ENCODE measurements at regions not wholly inside any gene's neighbourhood (a gene's known extent, or its start where the extent isn't known, plus 50 kb on each side); places are given as distances from the start of the nearest gene placed in this dataset.
"Not testable (repeated sequence)": the region's sequence is repeated elsewhere in the genome, so short reads cannot be mapped to it uniquely, and the experiment has no call there.

DNA sequence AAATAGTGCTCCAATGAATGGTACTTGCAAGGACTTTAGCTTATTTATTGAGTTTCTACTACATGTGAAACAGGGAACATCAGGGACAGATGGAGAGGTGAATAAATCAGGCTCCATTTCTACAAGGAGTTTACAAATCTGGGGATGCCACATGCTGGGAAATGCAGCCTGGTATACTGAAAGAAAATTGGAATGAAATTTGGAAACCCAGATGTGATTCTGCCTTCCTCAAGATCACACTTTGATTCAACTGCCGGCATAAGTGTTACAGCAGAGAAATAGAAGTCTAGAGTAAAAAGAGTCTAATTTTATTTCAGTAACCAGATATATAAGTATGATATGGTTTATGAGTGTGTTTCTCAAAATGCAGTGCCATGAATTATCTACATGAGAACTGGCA, 1408.4 kb upstream of the C9orf72 start:
- no peak overlapping the region for H3K27ac Mint-ChIP-seq
- intact Hi-C loops (cut with micrococcal nuclease), result no loop called here

DNA sequence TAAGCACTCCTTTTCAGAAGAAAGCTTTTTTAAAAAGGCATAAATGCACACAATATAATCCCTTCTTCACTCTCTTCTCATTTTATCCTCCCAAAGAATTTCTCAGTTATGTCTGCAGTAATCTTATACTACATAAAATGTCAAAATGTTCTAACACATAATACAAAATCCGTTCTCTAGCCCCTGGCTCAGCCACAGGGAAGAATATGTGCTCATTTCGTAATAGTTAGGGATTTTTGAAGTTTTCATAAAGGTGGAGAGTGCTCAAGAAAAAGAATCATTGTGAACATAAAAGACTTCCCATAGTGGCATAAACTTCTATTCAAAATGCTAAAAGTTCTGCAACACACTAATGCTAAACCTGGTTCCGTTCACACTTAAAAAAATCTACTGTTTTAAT, 1410.7 kb upstream of the C9orf72 start:
- Mint-ChIP-seq H3K9me3 (no peaks in the 10 kb centered on the region), H3K4me1 (ENCODE audit: low read depth) (no peaks in the 10 kb centered on the region), H3K27me3 (no peaks in the 10 kb centered on the region), H3K27ac (no peak overlapping the region), H3K4me3 (no peak overlapping the region), H3K36me3 (ENCODE audit: low read depth) (no peaks in the 10 kb centered on the region)
- DNase-seq (no peak), ATAC-seq (no peak)
- TF ChIP-seq, protein P1, sequence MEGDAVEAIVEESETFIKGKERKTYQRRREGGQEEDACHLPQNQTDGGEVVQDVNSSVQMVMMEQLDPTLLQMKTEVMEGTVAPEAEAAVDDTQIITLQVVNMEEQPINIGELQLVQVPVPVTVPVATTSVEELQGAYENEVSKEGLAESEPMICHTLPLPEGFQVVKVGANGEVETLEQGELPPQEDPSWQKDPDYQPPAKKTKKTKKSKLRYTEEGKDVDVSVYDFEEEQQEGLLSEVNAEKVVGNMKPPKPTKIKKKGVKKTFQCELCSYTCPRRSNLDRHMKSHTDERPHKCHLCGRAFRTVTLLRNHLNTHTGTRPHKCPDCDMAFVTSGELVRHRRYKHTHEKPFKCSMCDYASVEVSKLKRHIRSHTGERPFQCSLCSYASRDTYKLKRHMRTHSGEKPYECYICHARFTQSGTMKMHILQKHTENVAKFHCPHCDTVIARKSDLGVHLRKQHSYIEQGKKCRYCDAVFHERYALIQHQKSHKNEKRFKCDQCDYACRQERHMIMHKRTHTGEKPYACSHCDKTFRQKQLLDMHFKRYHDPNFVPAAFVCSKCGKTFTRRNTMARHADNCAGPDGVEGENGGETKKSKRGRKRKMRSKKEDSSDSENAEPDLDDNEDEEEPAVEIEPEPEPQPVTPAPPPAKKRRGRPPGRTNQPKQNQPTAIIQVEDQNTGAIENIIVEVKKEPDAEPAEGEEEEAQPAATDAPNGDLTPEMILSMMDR (IDR thresholded peaks at IDR 0.05), result no peak
- ChIA-PET CTCF (no interaction called here), POLR2A (no interaction called here)
- intact Hi-C loops (cut with micrococcal nuclease), result no loop called here

More for the DNA sequence above, 1408.4 kb upstream of the C9orf72 start:
- no peaks in the 10 kb centered on the region for H3K9me3 Mint-ChIP-seq
- H3K27me3 Mint-ChIP-seq, result no peaks in the 10 kb centered on the region
- H3K4me3 Mint-ChIP-seq, result no peak overlapping the region
- ATAC-seq (no peak), DNase-seq (no peak)
- TF ChIP-seq, protein P1 (IDR thresholded peaks at IDR 0.05), result no peak
- ChIA-PET CTCF (no interaction called here), POLR2A (no interaction called here)
- no peaks in the 10 kb centered on the region for H3K36me3 Mint-ChIP-seq (ENCODE audit: low read depth)
- no peaks in the 10 kb centered on the region for H3K4me1 Mint-ChIP-seq (ENCODE audit: low read depth)

DNA sequence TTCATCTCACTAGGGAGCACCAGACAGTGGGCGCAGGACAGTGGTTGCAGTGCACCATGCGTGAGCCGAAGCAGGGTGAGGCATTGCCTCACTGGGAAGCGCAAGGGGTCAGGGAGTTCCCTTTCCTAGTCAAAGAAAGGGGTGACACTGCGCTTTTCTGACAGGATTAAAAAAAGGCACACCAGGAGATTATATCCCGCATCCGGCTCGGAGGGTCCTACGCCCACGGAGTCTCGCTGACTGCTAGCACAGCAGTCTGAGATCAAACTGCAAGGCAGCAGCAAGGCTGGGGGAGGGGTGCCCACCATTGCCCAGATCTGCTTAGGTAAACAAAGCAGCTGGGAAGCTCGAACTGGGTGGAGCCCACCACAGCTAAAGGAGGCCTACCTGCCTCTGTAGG, 1416.7 kb upstream of the C9orf72 start:
- POLR2A ChIA-PET; H3K27ac Mint-ChIP-seq; H3K27me3 Mint-ChIP-seq; DNase-seq; CTCF ChIA-PET; H3K36me3 Mint-ChIP-seq (ENCODE audit: low read depth); ATAC-seq; H3K9me3 Mint-ChIP-seq; intact Hi-C loops (cut with micrococcal nuclease); H3K4me1 Mint-ChIP-seq (ENCODE audit: low read depth); H3K4me3 Mint-ChIP-seq: not testable (repeated sequence)

DNA sequence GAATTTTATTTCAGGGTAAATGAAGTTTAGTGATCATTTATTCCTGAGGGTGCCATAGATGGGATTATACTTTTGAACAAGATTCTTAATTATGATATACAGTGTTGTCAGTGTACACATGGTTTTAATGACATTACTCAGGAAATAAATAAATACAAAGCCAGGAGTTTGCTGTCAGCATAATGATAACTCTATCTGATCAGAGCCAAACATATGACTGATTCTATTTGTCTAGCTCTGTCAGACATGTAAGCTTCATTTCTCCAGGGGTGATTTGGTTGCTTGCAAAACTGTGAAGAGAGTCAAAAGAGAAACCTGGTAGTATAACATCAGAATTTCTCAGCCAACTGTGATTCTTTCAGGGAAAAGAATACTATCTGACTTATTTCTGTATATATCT, 1425.8 kb upstream of the C9orf72 start:
- H3K4me3 Mint-ChIP-seq, result no peak overlapping the region
- CTCF ChIA-PET, result no interaction called here
- no peak overlapping the region for H3K27ac Mint-ChIP-seq
- H3K27me3 Mint-ChIP-seq, result no peaks in the 10 kb centered on the region
- H3K9me3 Mint-ChIP-seq, result peaks cover 4% of the 10 kb centered on the region
- ATAC-seq, result no peak
- intact Hi-C loops (cut with micrococcal nuclease), result no loop called here
- no peak for DNase-seq
- H3K4me1 Mint-ChIP-seq (ENCODE audit: low read depth), result no peaks in the 10 kb centered on the region
- TF ChIP-seq, protein P1 (IDR thresholded peaks at IDR 0.05), result no peak
- H3K36me3 Mint-ChIP-seq (ENCODE audit: low read depth), result no peaks in the 10 kb centered on the region
- POLR2A ChIA-PET, result no interaction called here

DNA sequence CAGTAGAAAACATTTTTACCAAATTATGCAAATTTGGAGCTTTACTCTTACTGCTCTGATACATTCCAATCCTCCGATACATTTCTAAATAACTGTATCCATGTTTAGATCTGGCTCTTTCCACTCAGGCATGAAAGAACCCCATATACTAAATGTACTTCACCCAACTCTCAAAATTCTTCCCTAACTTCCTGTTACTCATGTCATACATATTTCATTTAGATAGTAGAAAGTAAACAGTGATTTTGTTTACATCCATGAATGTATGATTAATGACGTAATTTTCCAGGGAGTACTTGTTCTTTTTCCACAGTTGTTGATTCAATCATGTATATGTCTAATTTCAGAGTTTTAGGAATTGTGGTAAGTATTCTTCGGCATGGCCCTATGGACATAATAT, 1426.5 kb upstream of the C9orf72 start:
- Mint-ChIP-seq H3K4me3 (no peak overlapping the region), H3K27ac (no peak overlapping the region), H3K36me3 (ENCODE audit: low read depth) (no peaks in the 10 kb centered on the region), H3K9me3 (peaks cover 4% of the 10 kb centered on the region), H3K4me1 (ENCODE audit: low read depth) (no peaks in the 10 kb centered on the region), H3K27me3 (no peaks in the 10 kb centered on the region)
- no peak for DNase-seq
- ATAC-seq, result no peak
- intact Hi-C loops (cut with micrococcal nuclease), result no loop called here
- ChIA-PET CTCF (no interaction called here), POLR2A (no interaction called here)
- TF ChIP-seq, protein P1 (IDR thresholded peaks at IDR 0.05), result no peak

DNA sequence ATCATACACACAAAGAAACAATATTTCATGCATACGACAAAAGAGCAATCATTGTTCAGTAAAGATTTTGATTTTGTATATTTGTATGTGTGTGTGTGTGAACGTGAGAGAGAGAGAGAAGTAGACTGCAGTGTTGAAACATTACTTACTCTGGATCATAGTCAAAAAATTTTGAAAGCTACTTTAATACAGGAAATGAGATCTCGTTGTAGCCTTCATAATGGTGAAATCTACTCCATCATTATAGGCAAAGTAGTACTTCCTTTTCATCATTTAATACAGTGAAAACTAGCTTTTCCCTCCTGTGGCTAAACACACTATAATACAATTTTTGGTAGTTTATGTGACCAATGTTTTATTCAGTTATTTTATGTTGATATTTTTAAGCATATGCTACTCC, 1427.7 kb upstream of the C9orf72 start:
- intact Hi-C loops (cut with micrococcal nuclease), result no loop called here

More for the DNA sequence above, 1427.7 kb upstream of the C9orf72 start:
- no peak for DNase-seq
- H3K4me3 Mint-ChIP-seq, result no peak overlapping the region
- no peak overlapping the region for H3K27ac Mint-ChIP-seq
- peaks cover 4% of the 10 kb centered on the region for H3K9me3 Mint-ChIP-seq
- TF ChIP-seq, protein P1 (IDR thresholded peaks at IDR 0.05), result no peak
- no peaks in the 10 kb centered on the region for H3K27me3 Mint-ChIP-seq
- ChIA-PET CTCF (no interaction called here), POLR2A (no interaction called here)
- no peaks in the 10 kb centered on the region for H3K36me3 Mint-ChIP-seq (ENCODE audit: low read depth)
- no peak for ATAC-seq
- H3K4me1 Mint-ChIP-seq (ENCODE audit: low read depth), result no peaks in the 10 kb centered on the region
